IMR-90 (cell line): ENCODE measurements at regions not wholly inside any gene's neighbourhood (a gene's known extent, or its start where the extent isn't known, plus 50 kb on each side); places are given as distances from the start of the nearest gene placed in this dataset.

Source experiments
- BHLHE40 ChIP-seq: fragments of 150-350 bp; IDR thresholded peaks from 2 replicates; pipeline ENCODE4 v1.6.1; 2016; ENCODE audit warnings: mild to moderate bottlenecking, low read depth, low read length
- FOS ChIP-seq: fragments of 150-350 bp; IDR thresholded peaks from 2 replicates; pipeline ENCODE4 v1.6.1; 2016; ENCODE audit warnings: low read depth, low read length
- MAZ ChIP-seq: IDR thresholded peaks from 2 replicates; pipeline ENCODE4 v1.6.1; 2012; ENCODE audit warnings: low read depth, mild to moderate bottlenecking, low read length, improper control_type of control experiment, moderate library complexity, borderline replicate concordance
- MXI1 ChIP-seq: IDR thresholded peaks from 2 replicates; pipeline ENCODE4 v1.6.1; 2012; ENCODE audit warnings: low read depth, mild to moderate bottlenecking, low read length, moderate library complexity, borderline replicate concordance
- POLR2A ChIP-seq: IDR thresholded peaks from 2 replicates; pipeline ENCODE4 v1.6.1; 2012; ENCODE audit warnings: mild to moderate bottlenecking, low read depth, low read length
- RAD21 ChIP-seq: IDR thresholded peaks from 2 replicates; pipeline ENCODE4 v1.6.1; 2012; ENCODE audit warnings: low read length, improper control_type of control experiment
- RFX5 ChIP-seq: IDR thresholded peaks from 2 replicates; pipeline ENCODE4 v1.8.0; 2012; ENCODE audit warnings: low read depth, mild to moderate bottlenecking, low read length, moderate library complexity
- SMC3 ChIP-seq: fragments of 150-350 bp; IDR thresholded peaks from 2 replicates; pipeline ENCODE4 v1.6.1; 2016; ENCODE audit warnings: low read depth, mild to moderate bottlenecking, antibody characterized with exemption, low read length, moderate library complexity
- TF ChIP-seq, protein P1 (sequence below): conservative IDR thresholded peaks from 2 replicates; pipeline ENCODE4 v1.5.1; 2012; ENCODE audit warnings: mild to moderate bottlenecking, low read depth, low read length, improper control_type of control experiment
- TF ChIP-seq, protein P2 (sequence below): fragments of 150-350 bp; IDR thresholded peaks from 2 replicates; pipeline ENCODE4 v1.6.1; 2017; ENCODE audit warnings: mild to moderate bottlenecking, antibody characterized with exemption, low read length, low read depth

DNA sequence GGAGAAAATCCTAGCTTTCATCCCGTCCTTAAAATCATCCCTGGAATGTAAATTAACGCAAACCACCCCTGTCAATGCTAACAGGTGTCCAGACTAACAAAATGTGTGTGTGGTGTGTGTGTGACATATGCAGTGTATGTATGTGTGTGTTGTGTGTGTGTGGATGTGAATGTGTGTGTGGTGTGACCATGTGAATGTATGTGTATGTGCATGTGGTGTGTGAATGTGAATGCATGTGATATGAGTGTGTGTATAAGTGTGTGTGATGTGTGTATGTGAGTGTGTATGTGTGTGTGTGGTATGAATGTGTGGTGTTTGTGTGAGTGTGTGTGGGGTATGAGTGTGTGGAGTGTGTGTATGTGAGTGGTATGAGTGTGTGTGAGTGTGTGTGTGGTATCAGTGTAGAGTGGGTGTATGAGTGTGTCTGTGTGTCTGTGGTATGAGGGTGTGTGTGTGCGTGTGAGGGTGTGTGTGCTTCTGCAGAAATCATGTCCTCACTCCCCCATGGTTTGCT, 190.8 kb downstream of the TEX29 start:
- TF ChIP-seq, protein P1, sequence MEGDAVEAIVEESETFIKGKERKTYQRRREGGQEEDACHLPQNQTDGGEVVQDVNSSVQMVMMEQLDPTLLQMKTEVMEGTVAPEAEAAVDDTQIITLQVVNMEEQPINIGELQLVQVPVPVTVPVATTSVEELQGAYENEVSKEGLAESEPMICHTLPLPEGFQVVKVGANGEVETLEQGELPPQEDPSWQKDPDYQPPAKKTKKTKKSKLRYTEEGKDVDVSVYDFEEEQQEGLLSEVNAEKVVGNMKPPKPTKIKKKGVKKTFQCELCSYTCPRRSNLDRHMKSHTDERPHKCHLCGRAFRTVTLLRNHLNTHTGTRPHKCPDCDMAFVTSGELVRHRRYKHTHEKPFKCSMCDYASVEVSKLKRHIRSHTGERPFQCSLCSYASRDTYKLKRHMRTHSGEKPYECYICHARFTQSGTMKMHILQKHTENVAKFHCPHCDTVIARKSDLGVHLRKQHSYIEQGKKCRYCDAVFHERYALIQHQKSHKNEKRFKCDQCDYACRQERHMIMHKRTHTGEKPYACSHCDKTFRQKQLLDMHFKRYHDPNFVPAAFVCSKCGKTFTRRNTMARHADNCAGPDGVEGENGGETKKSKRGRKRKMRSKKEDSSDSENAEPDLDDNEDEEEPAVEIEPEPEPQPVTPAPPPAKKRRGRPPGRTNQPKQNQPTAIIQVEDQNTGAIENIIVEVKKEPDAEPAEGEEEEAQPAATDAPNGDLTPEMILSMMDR = no peak
- TF ChIP-seq SMC3 (no peak), RAD21 (no peak), BHLHE40 (no peak), POLR2A (no peak), MAZ (no peak), RFX5 (no peak), FOS (no peak), MXI1 (no peak)
- TF ChIP-seq, protein P2, sequence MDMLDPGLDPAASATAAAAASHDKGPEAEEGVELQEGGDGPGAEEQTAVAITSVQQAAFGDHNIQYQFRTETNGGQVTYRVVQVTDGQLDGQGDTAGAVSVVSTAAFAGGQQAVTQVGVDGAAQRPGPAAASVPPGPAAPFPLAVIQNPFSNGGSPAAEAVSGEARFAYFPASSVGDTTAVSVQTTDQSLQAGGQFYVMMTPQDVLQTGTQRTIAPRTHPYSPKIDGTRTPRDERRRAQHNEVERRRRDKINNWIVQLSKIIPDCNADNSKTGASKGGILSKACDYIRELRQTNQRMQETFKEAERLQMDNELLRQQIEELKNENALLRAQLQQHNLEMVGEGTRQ = no peak
